ENCODE measurements at regions not wholly inside any gene's neighbourhood (a gene's known extent, or its start where the extent isn't known, plus 50 kb on each side); places are given as distances from the start of the nearest gene placed in this dataset.
"Not testable (repeated sequence)": the region's sequence is repeated elsewhere in the genome, so short reads cannot be mapped to it uniquely, and the experiment has no call there.

DNA sequence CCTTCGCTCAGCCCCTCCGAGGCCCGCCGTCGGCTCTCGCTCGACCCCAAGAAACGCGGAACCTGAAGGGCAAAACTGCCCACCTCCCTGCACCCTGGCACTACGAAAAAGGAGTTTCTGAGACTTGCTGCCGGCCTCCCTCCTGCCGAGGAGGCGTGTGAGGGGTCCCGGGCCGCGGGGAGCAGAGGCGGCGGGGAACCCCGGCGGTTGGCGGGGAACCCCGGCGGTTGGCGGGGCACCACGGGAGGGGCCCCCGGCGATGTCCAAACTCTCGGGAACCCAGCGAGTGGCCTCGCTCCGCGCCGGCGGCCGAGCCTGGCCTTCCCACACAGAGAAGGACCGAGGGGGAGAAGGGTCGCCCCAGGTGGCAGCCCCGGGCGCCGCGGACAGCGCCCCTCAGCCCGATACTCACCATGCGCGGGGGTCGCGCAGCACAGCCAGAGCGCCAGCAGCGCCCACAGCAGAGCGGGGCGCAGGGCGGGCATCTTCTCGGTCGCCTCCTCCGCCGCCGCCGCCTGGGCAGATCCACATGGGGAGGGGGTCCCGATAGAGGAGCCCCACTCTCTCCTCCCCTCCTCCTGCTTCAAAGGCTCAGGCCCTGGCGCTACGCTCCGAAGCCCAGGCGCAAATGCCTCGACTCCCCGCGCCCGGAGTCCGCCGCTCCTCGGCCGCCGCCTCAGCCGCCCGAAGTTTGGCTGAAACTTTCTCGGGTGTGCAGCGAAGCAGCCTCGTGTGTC, 69.4 kb upstream of the NUDT4B start:
- not testable (repeated sequence) for H3K79me1 ChIP-seq (replicated peaks; ENCODE audit: low read length, poor library complexity, severe bottlenecking); H2BK15ac ChIP-seq (ENCODE audit: low read depth, poor library complexity, severe bottlenecking); H2AK5ac ChIP-seq (ENCODE audit: low read length, severe bottlenecking); H3K14ac ChIP-seq (ENCODE audit: low read length in 2 of 2); H3K4me2 ChIP-seq (ENCODE audit: low read length, poor library complexity, severe bottlenecking); DNase-seq; H2BK5ac ChIP-seq (ENCODE audit: low read depth, low read length, poor library complexity, severe bottlenecking); H3K23ac ChIP-seq (ENCODE audit: low read length in 2 of 2); H3K9me3 ChIP-seq (ENCODE audit: control insufficient read depth, low read length); H2BK12ac ChIP-seq (ENCODE audit: low read length in 2 of 2); H3K27ac ChIP-seq (ENCODE audit: low read length, poor library complexity, severe bottlenecking); H3K4ac ChIP-seq (ENCODE audit: low read depth in 1 of 2, low read length in 2 of 2); H3K18ac ChIP-seq (ENCODE audit: low read depth in 1 of 2, low read length in 2 of 2); H2AFZ ChIP-seq (ENCODE audit: low read depth, low read length); H2BK120ac ChIP-seq (ENCODE audit: low read depth, low read length); H3K27me3 ChIP-seq (ENCODE audit: control insufficient read depth in 1 of 2, insufficient read depth in 1 of 2, low read length in 2 of 2); H4K91ac ChIP-seq (ENCODE audit: low read length); H4K8ac ChIP-seq (ENCODE audit: low read length); H3K4me1 ChIP-seq (ENCODE audit: control insufficient read depth, insufficient read depth, low read depth, low read length); H3K36me3 ChIP-seq (ENCODE audit: control insufficient read depth in 1 of 2, insufficient read depth in 2 of 2, low read depth in 1 of 2, low read length in 2 of 2)
- H3K9ac ChIP-seq (ENCODE audit: low read length) = peak overlapping the region; percentile 58
- no CpG with 5 or more reads among the region's 77 CpGs for WGBS
- H3K4me3 ChIP-seq (ENCODE audit: insufficient read depth in 1 of 2, low read depth in 1 of 2, low read length in 2 of 2) = peak overlapping the region in 1 of 2 experiments; percentile 63

DNA sequence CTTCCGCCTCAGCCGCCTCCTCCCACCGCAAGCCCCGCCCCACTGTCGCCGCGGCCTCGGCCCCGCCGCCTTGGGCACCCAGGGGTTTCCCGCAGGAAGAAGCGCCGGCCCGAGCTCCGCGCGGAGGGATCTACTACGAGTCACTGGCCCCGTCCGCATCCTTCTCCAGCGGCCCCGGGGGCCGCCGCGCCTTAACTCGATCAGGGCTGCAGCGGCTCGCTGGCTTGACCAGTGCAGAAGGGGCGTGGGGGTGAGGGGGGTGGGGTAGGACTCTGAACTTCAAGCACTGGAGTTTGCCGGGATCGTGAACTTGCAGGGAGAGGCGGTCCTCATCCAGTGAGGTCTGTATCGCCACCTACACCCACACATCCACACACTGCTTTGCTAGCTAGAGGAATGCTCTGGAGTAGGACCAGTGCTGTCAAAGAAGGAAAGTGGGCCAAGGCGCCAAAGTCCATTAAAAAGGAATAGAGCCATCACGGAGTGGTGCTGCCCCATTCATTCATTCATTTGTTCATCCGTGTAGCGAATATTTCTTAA, 68.7 kb upstream of the NUDT4B start:
- H2AK5ac ChIP-seq (ENCODE audit: low read length, severe bottlenecking); H3K18ac ChIP-seq (ENCODE audit: low read depth in 1 of 2, low read length in 2 of 2); H3K9ac ChIP-seq (ENCODE audit: low read length); DNase-seq; H4K91ac ChIP-seq (ENCODE audit: low read length); H2BK5ac ChIP-seq (ENCODE audit: low read depth, low read length, poor library complexity, severe bottlenecking); H3K4me2 ChIP-seq (ENCODE audit: low read length, poor library complexity, severe bottlenecking); H4K8ac ChIP-seq (ENCODE audit: low read length); H3K23ac ChIP-seq (ENCODE audit: low read length in 2 of 2); H2BK120ac ChIP-seq (ENCODE audit: low read depth, low read length); H3K27me3 ChIP-seq (ENCODE audit: control insufficient read depth in 1 of 2, insufficient read depth in 1 of 2, low read length in 2 of 2); H2BK12ac ChIP-seq (ENCODE audit: low read length in 2 of 2); H3K4me1 ChIP-seq (ENCODE audit: control insufficient read depth, insufficient read depth, low read depth, low read length); H2BK15ac ChIP-seq (ENCODE audit: low read depth, poor library complexity, severe bottlenecking); H2AFZ ChIP-seq (ENCODE audit: low read depth, low read length); H3K27ac ChIP-seq (ENCODE audit: low read length, poor library complexity, severe bottlenecking); H3K4me3 ChIP-seq (ENCODE audit: insufficient read depth in 1 of 2, low read depth in 1 of 2, low read length in 2 of 2); H3K14ac ChIP-seq (ENCODE audit: low read length in 2 of 2); H3K4ac ChIP-seq (ENCODE audit: low read depth in 1 of 2, low read length in 2 of 2); H3K79me1 ChIP-seq (replicated peaks; ENCODE audit: low read length, poor library complexity, severe bottlenecking); H3K9me3 ChIP-seq (ENCODE audit: control insufficient read depth, low read length); H3K36me3 ChIP-seq (ENCODE audit: control insufficient read depth in 1 of 2, insufficient read depth in 2 of 2, low read depth in 1 of 2, low read length in 2 of 2): not testable (repeated sequence)
- no CpG with 5 or more reads among the region's 37 CpGs for WGBS

DNA sequence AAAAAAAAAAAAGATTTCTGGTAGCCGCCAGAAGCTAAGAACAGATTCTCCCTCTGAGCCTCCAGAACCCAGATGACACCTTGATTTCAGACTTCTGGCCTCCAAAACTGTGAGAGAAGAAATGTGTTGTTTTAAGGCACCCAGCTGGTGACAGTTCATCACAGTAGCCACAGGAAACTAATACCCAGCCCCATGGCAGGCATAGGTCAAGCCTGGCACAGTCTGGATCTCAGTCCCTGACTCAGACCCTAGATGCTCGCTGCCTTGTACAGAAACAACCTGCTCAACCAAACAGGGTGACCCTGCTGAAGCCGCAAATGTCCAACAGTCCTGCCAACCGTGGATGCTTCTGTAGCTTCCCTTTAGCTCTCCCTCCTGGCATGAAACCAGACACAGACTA, 61.8 kb upstream of the NUDT4B start:
- not testable (repeated sequence) for H2BK12ac ChIP-seq (ENCODE audit: low read length in 2 of 2); DNase-seq; H4K8ac ChIP-seq (ENCODE audit: low read length); H2BK120ac ChIP-seq (ENCODE audit: low read depth, low read length); H3K9me3 ChIP-seq (ENCODE audit: control insufficient read depth, low read length); H3K4me2 ChIP-seq (ENCODE audit: low read length, poor library complexity, severe bottlenecking); H3K4ac ChIP-seq (ENCODE audit: low read depth in 1 of 2, low read length in 2 of 2); H3K36me3 ChIP-seq (ENCODE audit: control insufficient read depth in 1 of 2, insufficient read depth in 2 of 2, low read depth in 1 of 2, low read length in 2 of 2); H3K23ac ChIP-seq (ENCODE audit: low read length in 2 of 2); H3K9ac ChIP-seq (ENCODE audit: low read length); H2BK5ac ChIP-seq (ENCODE audit: low read depth, low read length, poor library complexity, severe bottlenecking); H3K14ac ChIP-seq (ENCODE audit: low read length in 2 of 2); H3K4me1 ChIP-seq (ENCODE audit: control insufficient read depth, insufficient read depth, low read depth, low read length); H2AFZ ChIP-seq (ENCODE audit: low read depth, low read length); H3K27me3 ChIP-seq (ENCODE audit: control insufficient read depth in 1 of 2, insufficient read depth in 1 of 2, low read length in 2 of 2); H4K91ac ChIP-seq (ENCODE audit: low read length); H3K27ac ChIP-seq (ENCODE audit: low read length, poor library complexity, severe bottlenecking); H3K79me1 ChIP-seq (replicated peaks; ENCODE audit: low read length, poor library complexity, severe bottlenecking); H3K18ac ChIP-seq (ENCODE audit: low read depth in 1 of 2, low read length in 2 of 2); H2AK5ac ChIP-seq (ENCODE audit: low read length, severe bottlenecking); H3K4me3 ChIP-seq (ENCODE audit: insufficient read depth in 1 of 2, low read depth in 1 of 2, low read length in 2 of 2); H2BK15ac ChIP-seq (ENCODE audit: low read depth, poor library complexity, severe bottlenecking)
- no CpG with 5 or more reads among the region's 4 CpGs for WGBS

DNA sequence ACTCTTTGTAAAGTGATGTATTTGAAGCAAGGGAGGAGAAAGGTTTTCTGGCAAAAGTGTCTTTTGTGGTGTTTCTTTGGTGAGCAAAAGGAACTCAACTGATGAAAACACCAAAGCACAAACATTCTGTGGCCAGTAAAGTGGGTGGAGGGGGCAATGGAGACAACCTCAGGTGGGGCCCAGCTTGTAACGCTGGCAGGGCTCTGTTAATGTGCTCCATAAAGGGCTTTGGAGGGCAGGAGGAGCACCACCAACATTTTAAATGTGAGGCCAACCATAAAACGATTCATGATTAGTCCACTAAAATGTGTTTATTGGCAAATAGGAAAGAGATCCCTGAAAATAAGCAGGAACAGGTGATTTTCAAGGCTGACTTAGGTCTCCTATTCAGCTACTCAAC, 61.2 kb upstream of the NUDT4B start:
- H3K36me3 ChIP-seq (ENCODE audit: control insufficient read depth in 1 of 2, insufficient read depth in 2 of 2, low read depth in 1 of 2, low read length in 2 of 2); H3K18ac ChIP-seq (ENCODE audit: low read depth in 1 of 2, low read length in 2 of 2); DNase-seq; H3K23ac ChIP-seq (ENCODE audit: low read length in 2 of 2); H4K91ac ChIP-seq (ENCODE audit: low read length); H3K4ac ChIP-seq (ENCODE audit: low read depth in 1 of 2, low read length in 2 of 2); H2BK5ac ChIP-seq (ENCODE audit: low read depth, low read length, poor library complexity, severe bottlenecking); H2AK5ac ChIP-seq (ENCODE audit: low read length, severe bottlenecking); H3K9ac ChIP-seq (ENCODE audit: low read length); H2BK120ac ChIP-seq (ENCODE audit: low read depth, low read length); H3K27me3 ChIP-seq (ENCODE audit: control insufficient read depth in 1 of 2, insufficient read depth in 1 of 2, low read length in 2 of 2); H3K14ac ChIP-seq (ENCODE audit: low read length in 2 of 2); H3K4me2 ChIP-seq (ENCODE audit: low read length, poor library complexity, severe bottlenecking); H3K27ac ChIP-seq (ENCODE audit: low read length, poor library complexity, severe bottlenecking); H3K9me3 ChIP-seq (ENCODE audit: control insufficient read depth, low read length); H2BK15ac ChIP-seq (ENCODE audit: low read depth, poor library complexity, severe bottlenecking); H3K4me1 ChIP-seq (ENCODE audit: control insufficient read depth, insufficient read depth, low read depth, low read length); H4K8ac ChIP-seq (ENCODE audit: low read length); H3K4me3 ChIP-seq (ENCODE audit: insufficient read depth in 1 of 2, low read depth in 1 of 2, low read length in 2 of 2); H3K79me1 ChIP-seq (replicated peaks; ENCODE audit: low read length, poor library complexity, severe bottlenecking); H2BK12ac ChIP-seq (ENCODE audit: low read length in 2 of 2); H2AFZ ChIP-seq (ENCODE audit: low read depth, low read length): not testable (repeated sequence)
- WGBS = no CpG with 5 or more reads among the region's 2 CpGs

Measured in mesenchymal stem cell (in vitro differentiated cells and primary cell).